IgD-negative memory B cell (primary cell): ENCODE measurements at regions not wholly inside any gene's neighbourhood (a gene's known extent, or its start where the extent isn't known, plus 50 kb on each side); places are given as distances from the start of the nearest gene placed in this dataset.
"Not testable (repeated sequence)": the region's sequence is repeated elsewhere in the genome, so short reads cannot be mapped to it uniquely, and the experiment has no call there.

Source experiments
- H3K27ac Mint-ChIP-seq, 3 donors: one replicate each; pipeline ENCODE4 v1.8.0; 2020 to 2022; ENCODE audit warnings: mild to moderate bottlenecking in 3 of 3, mixed read lengths in 3 of 3, moderate library complexity in 1 of 3
- H3K27me3 Mint-ChIP-seq: one replicate; pipeline ENCODE4 v1.8.0; 2021; ENCODE audit warnings: mixed read lengths
- H3K36me3 Mint-ChIP-seq: one replicate; pipeline ENCODE4 v1.8.0; 2020; ENCODE audit warnings: mild to moderate bottlenecking, mixed read lengths
- H3K4me1 Mint-ChIP-seq, 3 donors: one replicate each; pipeline ENCODE4 v1.8.0; 2020 to 2022; ENCODE audit warnings: mixed read lengths in 3 of 3, mild to moderate bottlenecking in 1 of 3
- H3K4me3 Mint-ChIP-seq, 4 donors: one replicate each; pipeline ENCODE4 v1.8.0; 2020 to 2022; ENCODE audit warnings: mild to moderate bottlenecking in 4 of 4, mixed read lengths in 4 of 4, moderate library complexity in 3 of 4
- H3K9me3 Mint-ChIP-seq, 3 donors: one replicate each; pipeline ENCODE4 v1.8.0; 2020 to 2021; ENCODE audit warnings: mixed read lengths in 3 of 3, mild to moderate bottlenecking in 1 of 3

- H3K4me3 Mint-ChIP-seq, result no peak overlapping the region
- peaks cover 2% of the 10 kb centered on the region for H3K27me3 Mint-ChIP-seq
- H3K4me1 Mint-ChIP-seq, result no peaks in the 10 kb centered on the region
- H3K27ac Mint-ChIP-seq, result no peak overlapping the region
- peaks cover 3% of the 10 kb centered on the region for H3K36me3 Mint-ChIP-seq
- H3K9me3 Mint-ChIP-seq, result peaks cover 7 to 29% (median 7%) of the 10 kb centered on the region in 3 donors
These were observed 371.4 kb upstream of the BOD1L1 start for GRCh38 chr4:13998850-13999445.

- no peaks in the 10 kb centered on the region for H3K4me1 Mint-ChIP-seq
- H3K36me3 Mint-ChIP-seq, result peaks cover 3% of the 10 kb centered on the region
- peaks cover 7 to 29% (median 7%) of the 10 kb centered on the region in 3 donors for H3K9me3 Mint-ChIP-seq
- H3K27ac Mint-ChIP-seq, result no peak overlapping the region
- H3K4me3 Mint-ChIP-seq, result no peak overlapping the region
- peaks cover 2% of the 10 kb centered on the region for H3K27me3 Mint-ChIP-seq
These were observed 372.7 kb upstream of the BOD1L1 start for GRCh38 chr4:14000091-14000814.

- H3K4me3 Mint-ChIP-seq, result not testable (repeated sequence)
These were observed 374.8 kb upstream of the BOD1L1 start for GRCh38 chr4:14002331-14002730.

GRCh38 chr4:14008494-14008893 lies 381.0 kb upstream of the BOD1L1 start:
- H3K27me3 Mint-ChIP-seq, result no peaks in the 10 kb centered on the region
- H3K27ac Mint-ChIP-seq, result no peak overlapping the region
- peaks cover 0 to 8% (median 5%) of the 10 kb centered on the region in 3 donors for H3K4me1 Mint-ChIP-seq
- peaks cover 2 to 4% (median 3%) of the 10 kb centered on the region in 3 donors for H3K9me3 Mint-ChIP-seq
- H3K36me3 Mint-ChIP-seq, result no peaks in the 10 kb centered on the region
- no peak overlapping the region for H3K4me3 Mint-ChIP-seq

More at GRCh38 chr4:14002331-14002730, 374.8 kb upstream of the BOD1L1 start:
- not testable (repeated sequence) for H3K27me3 Mint-ChIP-seq, H3K27ac Mint-ChIP-seq, H3K4me1 Mint-ChIP-seq, H3K36me3 Mint-ChIP-seq
- peaks cover 7 to 29% (median 7%) of the 10 kb centered on the region in 3 donors for H3K9me3 Mint-ChIP-seq

- Mint-ChIP-seq H3K36me3 (no peaks in the 10 kb centered on the region), H3K27ac (no peak overlapping the region), H3K4me1 (no peaks in the 10 kb centered on the region), H3K9me3 (peaks cover 0 to 7% (median 5%) of the 10 kb centered on the region in 3 donors), H3K27me3 (no peaks in the 10 kb centered on the region), H3K4me3 (no peak overlapping the region)
These were observed 390.8 kb upstream of the BOD1L1 start for GRCh38 chr4:14018191-14018853.

GRCh38 chr4:14022456-14022855 lies 394.9 kb upstream of the BOD1L1 start:
- Mint-ChIP-seq H3K4me3 (no peak overlapping the region), H3K9me3 (peaks cover 0 to 2% (median 2%) of the 10 kb centered on the region in 3 donors), H3K4me1 (no peaks in the 10 kb centered on the region), H3K27me3 (no peaks in the 10 kb centered on the region), H3K27ac (no peak overlapping the region), H3K36me3 (no peaks in the 10 kb centered on the region)

GRCh38 chr4:14023036-14023435 lies 395.5 kb upstream of the BOD1L1 start:
- H3K36me3 Mint-ChIP-seq, result no peaks in the 10 kb centered on the region
- H3K4me1 Mint-ChIP-seq, result no peaks in the 10 kb centered on the region
- H3K9me3 Mint-ChIP-seq, result peaks cover 0 to 2% (median 2%) of the 10 kb centered on the region in 3 donors
- no peak overlapping the region for H3K27ac Mint-ChIP-seq
- no peaks in the 10 kb centered on the region for H3K27me3 Mint-ChIP-seq
- H3K4me3 Mint-ChIP-seq, result no peak overlapping the region

- H3K36me3 Mint-ChIP-seq, result peaks cover 2% of the 10 kb centered on the region
- no peak overlapping the region for H3K4me3 Mint-ChIP-seq
- H3K4me1 Mint-ChIP-seq, result peaks cover 0 to 2% (median 0%) of the 10 kb centered on the region in 3 donors
- no peak overlapping the region for H3K27ac Mint-ChIP-seq
- H3K9me3 Mint-ChIP-seq, result peaks cover 0 to 2% (median 2%) of the 10 kb centered on the region in 3 donors
- H3K27me3 Mint-ChIP-seq, result no peaks in the 10 kb centered on the region
These were observed 396.4 kb upstream of the BOD1L1 start for GRCh38 chr4:14023896-14024295.

GRCh38 chr4:14025111-14025510 lies 397.6 kb upstream of the BOD1L1 start:
- Mint-ChIP-seq H3K27ac (no peak overlapping the region), H3K4me3 (no peak overlapping the region), H3K36me3 (peaks cover 2% of the 10 kb centered on the region), H3K27me3 (no peaks in the 10 kb centered on the region), H3K9me3 (peaks cover 0 to 2% (median 0%) of the 10 kb centered on the region in 3 donors), H3K4me1 (peaks cover 0 to 2% (median 0%) of the 10 kb centered on the region in 3 donors)

GRCh38 chr4:14025891-14026290 lies 398.4 kb upstream of the BOD1L1 start:
- Mint-ChIP-seq H3K4me1 (peaks cover 0 to 2% (median 0%) of the 10 kb centered on the region in 3 donors), H3K36me3 (peaks cover 2% of the 10 kb centered on the region), H3K9me3 (peaks cover 0 to 2% (median 0%) of the 10 kb centered on the region in 3 donors), H3K4me3 (no peak overlapping the region), H3K27ac (no peak overlapping the region), H3K27me3 (no peaks in the 10 kb centered on the region)

GRCh38 chr4:14028862-14029261 lies 401.3 kb upstream of the BOD1L1 start:
- H3K36me3 Mint-ChIP-seq, result peaks cover 2% of the 10 kb centered on the region
- no peaks in the 10 kb centered on the region for H3K27me3 Mint-ChIP-seq
- no peak overlapping the region for H3K4me3 Mint-ChIP-seq
- H3K4me1 Mint-ChIP-seq, result peaks cover 0 to 2% (median 0%) of the 10 kb centered on the region in 3 donors
- no peak overlapping the region for H3K27ac Mint-ChIP-seq
- no peaks in the 10 kb centered on the region for H3K9me3 Mint-ChIP-seq

- Mint-ChIP-seq H3K4me1 (peaks cover 0 to 6% (median 4%) of the 10 kb centered on the region in 3 donors), H3K9me3 (peaks cover 0 to 3% (median 2%) of the 10 kb centered on the region in 3 donors), H3K27ac (no peak overlapping the region), H3K27me3 (peaks cover 2% of the 10 kb centered on the region), H3K4me3 (no peak overlapping the region), H3K36me3 (no peaks in the 10 kb centered on the region)
These were observed 407.6 kb upstream of the BOD1L1 start for GRCh38 chr4:14035076-14035475.

- peaks cover 0 to 2% (median 0%) of the 10 kb centered on the region in 3 donors for H3K9me3 Mint-ChIP-seq
- H3K27me3 Mint-ChIP-seq, result no peaks in the 10 kb centered on the region
- H3K27ac Mint-ChIP-seq, result no peak overlapping the region
- no peaks in the 10 kb centered on the region for H3K36me3 Mint-ChIP-seq
- peaks cover 0 to 4% (median 1%) of the 10 kb centered on the region in 3 donors for H3K4me1 Mint-ChIP-seq
- no peak overlapping the region for H3K4me3 Mint-ChIP-seq
These were observed 415.7 kb upstream of the BOD1L1 start for GRCh38 chr4:14043203-14043602.

GRCh38 chr4:14046642-14047041 lies 419.1 kb upstream of the BOD1L1 start:
- no peak overlapping the region for H3K27ac Mint-ChIP-seq
- no peaks in the 10 kb centered on the region for H3K27me3 Mint-ChIP-seq
- no peaks in the 10 kb centered on the region for H3K4me1 Mint-ChIP-seq
- H3K4me3 Mint-ChIP-seq, result no peak overlapping the region
- H3K36me3 Mint-ChIP-seq, result no peaks in the 10 kb centered on the region
- H3K9me3 Mint-ChIP-seq, result no peaks in the 10 kb centered on the region

- Mint-ChIP-seq H3K36me3 (no peaks in the 10 kb centered on the region), H3K27ac (peak overlapping the region in 1 of 3 donors; percentile 37), H3K9me3 (no peaks in the 10 kb centered on the region), H3K4me1 (no peaks in the 10 kb centered on the region), H3K27me3 (no peaks in the 10 kb centered on the region), H3K4me3 (no peak overlapping the region)
These were observed 420.3 kb upstream of the BOD1L1 start for GRCh38 chr4:14047840-14048239.
